ENCODE measurements at regions not wholly inside any gene's neighbourhood (a gene's known extent, or its start where the extent isn't known, plus 50 kb on each side); places are given as distances from the start of the nearest gene placed in this dataset.

DNA sequence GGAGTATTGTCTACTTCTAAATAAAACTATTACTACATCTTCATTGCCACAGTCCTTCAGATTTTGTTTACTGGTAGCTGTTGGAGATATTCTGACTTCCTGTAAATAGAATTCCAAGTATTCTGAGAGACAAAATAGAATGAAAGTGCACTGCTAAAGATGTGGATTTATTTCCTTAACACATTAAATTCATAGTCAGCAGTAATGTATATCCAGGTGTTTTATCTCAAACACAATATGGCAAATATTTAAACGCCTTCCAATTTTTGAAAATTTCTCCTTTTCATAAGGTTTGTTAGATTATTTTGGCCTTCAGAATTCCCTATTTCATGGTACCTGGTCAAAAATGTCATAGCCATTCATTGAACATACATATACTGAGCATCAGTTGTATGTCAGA is 84.3 kb upstream of the MEI4 start:
- H3K4me1 ChIP-seq (ENCODE audit: control insufficient read depth in 1 of 2, insufficient read depth in 2 of 2, low read length in 2 of 2): no peaks in the 10 kb centered on the region
- ChIA-PET POLR2A (no interaction called here), RAD21 (ENCODE audit: low non-redundant PET in 1 of 2, low total read pairs in 2 of 2, uncharacterized antibody in 2 of 2, unreplicated experiment in 2 of 2) (no interaction called here), CTCF (no interaction called here)
- no peak overlapping the region for H3K4me3 ChIP-seq (replicated peaks in 1 of 2; ENCODE audit: low read depth in 1 of 2, low read length in 2 of 2)
- no peaks in the 10 kb centered on the region for H3K79me2 ChIP-seq (ENCODE audit: insufficient read depth, low read length)
- intact Hi-C loops (cut with micrococcal nuclease): no loop called here
- no peaks in the 10 kb centered on the region for H3K9me3 ChIP-seq (ENCODE audit: control insufficient read depth in 1 of 2, insufficient read depth in 1 of 2, low read depth in 1 of 2, low read length in 2 of 2)
- H3K36me3 ChIP-seq (ENCODE audit: control insufficient read depth in 1 of 2, insufficient read depth in 2 of 2, low read length in 2 of 2): no peaks in the 10 kb centered on the region
- H3K27me3 ChIP-seq (ENCODE audit: insufficient read depth, low read length): no peaks in the 10 kb centered on the region
- H4K20me1 ChIP-seq (ENCODE audit: insufficient read depth): no peaks in the 10 kb centered on the region
- H3K4me2 ChIP-seq (ENCODE audit: low read length): no peak overlapping the region
- no TSS peak for BruUV-seq (replicated peaks)
- no peak overlapping the region for H3K9ac ChIP-seq (ENCODE audit: low read length)
- no peaks in the 10 kb centered on the region for H3K9me2 ChIP-seq (ENCODE audit: insufficient read depth)
- ATAC-seq (no peak), DNase-seq (ENCODE audit: low read depth, low spot score) (no peak)
- TF ChIP-seq, protein P1, sequence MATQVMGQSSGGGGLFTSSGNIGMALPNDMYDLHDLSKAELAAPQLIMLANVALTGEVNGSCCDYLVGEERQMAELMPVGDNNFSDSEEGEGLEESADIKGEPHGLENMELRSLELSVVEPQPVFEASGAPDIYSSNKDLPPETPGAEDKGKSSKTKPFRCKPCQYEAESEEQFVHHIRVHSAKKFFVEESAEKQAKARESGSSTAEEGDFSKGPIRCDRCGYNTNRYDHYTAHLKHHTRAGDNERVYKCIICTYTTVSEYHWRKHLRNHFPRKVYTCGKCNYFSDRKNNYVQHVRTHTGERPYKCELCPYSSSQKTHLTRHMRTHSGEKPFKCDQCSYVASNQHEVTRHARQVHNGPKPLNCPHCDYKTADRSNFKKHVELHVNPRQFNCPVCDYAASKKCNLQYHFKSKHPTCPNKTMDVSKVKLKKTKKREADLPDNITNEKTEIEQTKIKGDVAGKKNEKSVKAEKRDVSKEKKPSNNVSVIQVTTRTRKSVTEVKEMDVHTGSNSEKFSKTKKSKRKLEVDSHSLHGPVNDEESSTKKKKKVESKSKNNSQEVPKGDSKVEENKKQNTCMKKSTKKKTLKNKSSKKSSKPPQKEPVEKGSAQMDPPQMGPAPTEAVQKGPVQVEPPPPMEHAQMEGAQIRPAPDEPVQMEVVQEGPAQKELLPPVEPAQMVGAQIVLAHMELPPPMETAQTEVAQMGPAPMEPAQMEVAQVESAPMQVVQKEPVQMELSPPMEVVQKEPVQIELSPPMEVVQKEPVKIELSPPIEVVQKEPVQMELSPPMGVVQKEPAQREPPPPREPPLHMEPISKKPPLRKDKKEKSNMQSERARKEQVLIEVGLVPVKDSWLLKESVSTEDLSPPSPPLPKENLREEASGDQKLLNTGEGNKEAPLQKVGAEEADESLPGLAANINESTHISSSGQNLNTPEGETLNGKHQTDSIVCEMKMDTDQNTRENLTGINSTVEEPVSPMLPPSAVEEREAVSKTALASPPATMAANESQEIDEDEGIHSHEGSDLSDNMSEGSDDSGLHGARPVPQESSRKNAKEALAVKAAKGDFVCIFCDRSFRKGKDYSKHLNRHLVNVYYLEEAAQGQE (IDR thresholded peaks at IDR 0.05; ENCODE audit: low read depth): no peak
- no peak for TF ChIP-seq TCF7L2 (IDR thresholded peaks at IDR 0.05; ENCODE audit: borderline replicate concordance, extremely low read depth, insufficient read depth, insufficient read length)
- no peak for TF ChIP-seq CEBPB (IDR thresholded peaks at IDR 0.05; ENCODE audit: low read depth)
- TF ChIP-seq POLR2A (IDR thresholded peaks at IDR 0.05; ENCODE audit: borderline replicate concordance, extremely low read depth, insufficient read depth, insufficient read length): no peak
- TF ChIP-seq SRF (IDR thresholded peaks at IDR 0.05; ENCODE audit: low read depth): no peak
- no peak for TF ChIP-seq EZH2phosphoT487 (IDR thresholded peaks at IDR 0.05; ENCODE audit: borderline replicate concordance)
- TF ChIP-seq, protein P2, sequence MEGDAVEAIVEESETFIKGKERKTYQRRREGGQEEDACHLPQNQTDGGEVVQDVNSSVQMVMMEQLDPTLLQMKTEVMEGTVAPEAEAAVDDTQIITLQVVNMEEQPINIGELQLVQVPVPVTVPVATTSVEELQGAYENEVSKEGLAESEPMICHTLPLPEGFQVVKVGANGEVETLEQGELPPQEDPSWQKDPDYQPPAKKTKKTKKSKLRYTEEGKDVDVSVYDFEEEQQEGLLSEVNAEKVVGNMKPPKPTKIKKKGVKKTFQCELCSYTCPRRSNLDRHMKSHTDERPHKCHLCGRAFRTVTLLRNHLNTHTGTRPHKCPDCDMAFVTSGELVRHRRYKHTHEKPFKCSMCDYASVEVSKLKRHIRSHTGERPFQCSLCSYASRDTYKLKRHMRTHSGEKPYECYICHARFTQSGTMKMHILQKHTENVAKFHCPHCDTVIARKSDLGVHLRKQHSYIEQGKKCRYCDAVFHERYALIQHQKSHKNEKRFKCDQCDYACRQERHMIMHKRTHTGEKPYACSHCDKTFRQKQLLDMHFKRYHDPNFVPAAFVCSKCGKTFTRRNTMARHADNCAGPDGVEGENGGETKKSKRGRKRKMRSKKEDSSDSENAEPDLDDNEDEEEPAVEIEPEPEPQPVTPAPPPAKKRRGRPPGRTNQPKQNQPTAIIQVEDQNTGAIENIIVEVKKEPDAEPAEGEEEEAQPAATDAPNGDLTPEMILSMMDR (IDR thresholded peaks at IDR 0.05 in 2 of 3, conservative IDR thresholded peaks at IDR 0.05 in 1 of 3; ENCODE audit: borderline replicate concordance in 1 of 3, insufficient read depth in 1 of 3, low read depth in 2 of 3, low read length in 2 of 3): no peak
- no peak for TF ChIP-seq SP1 (IDR thresholded peaks at IDR 0.05; ENCODE audit: low read depth)
- TF ChIP-seq ZFX (IDR thresholded peaks at IDR 0.05): no peak
- TF ChIP-seq ZNF274 (IDR thresholded peaks at IDR 0.05; ENCODE audit: low read depth, low read length): no peak
- no peak for TF ChIP-seq SIN3A (IDR thresholded peaks at IDR 0.05; ENCODE audit: low read depth)
- TF ChIP-seq CBX3 (IDR thresholded peaks at IDR 0.05; ENCODE audit: low read depth): no peak
- no peak for TF ChIP-seq JUND (IDR thresholded peaks at IDR 0.05)
- TF ChIP-seq FOSL1 (IDR thresholded peaks at IDR 0.05; ENCODE audit: low read depth): no peak
- TF ChIP-seq EGR1 (IDR thresholded peaks at IDR 0.05; ENCODE audit: low read depth): no peak
- TF ChIP-seq RAD21 (IDR thresholded peaks at IDR 0.05; ENCODE audit: low read depth): no peak
- TF ChIP-seq, protein P3, sequence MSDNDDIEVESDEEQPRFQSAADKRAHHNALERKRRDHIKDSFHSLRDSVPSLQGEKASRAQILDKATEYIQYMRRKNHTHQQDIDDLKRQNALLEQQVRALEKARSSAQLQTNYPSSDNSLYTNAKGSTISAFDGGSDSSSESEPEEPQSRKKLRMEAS (IDR thresholded peaks at IDR 0.05): no peak
- TF ChIP-seq, protein P4, sequence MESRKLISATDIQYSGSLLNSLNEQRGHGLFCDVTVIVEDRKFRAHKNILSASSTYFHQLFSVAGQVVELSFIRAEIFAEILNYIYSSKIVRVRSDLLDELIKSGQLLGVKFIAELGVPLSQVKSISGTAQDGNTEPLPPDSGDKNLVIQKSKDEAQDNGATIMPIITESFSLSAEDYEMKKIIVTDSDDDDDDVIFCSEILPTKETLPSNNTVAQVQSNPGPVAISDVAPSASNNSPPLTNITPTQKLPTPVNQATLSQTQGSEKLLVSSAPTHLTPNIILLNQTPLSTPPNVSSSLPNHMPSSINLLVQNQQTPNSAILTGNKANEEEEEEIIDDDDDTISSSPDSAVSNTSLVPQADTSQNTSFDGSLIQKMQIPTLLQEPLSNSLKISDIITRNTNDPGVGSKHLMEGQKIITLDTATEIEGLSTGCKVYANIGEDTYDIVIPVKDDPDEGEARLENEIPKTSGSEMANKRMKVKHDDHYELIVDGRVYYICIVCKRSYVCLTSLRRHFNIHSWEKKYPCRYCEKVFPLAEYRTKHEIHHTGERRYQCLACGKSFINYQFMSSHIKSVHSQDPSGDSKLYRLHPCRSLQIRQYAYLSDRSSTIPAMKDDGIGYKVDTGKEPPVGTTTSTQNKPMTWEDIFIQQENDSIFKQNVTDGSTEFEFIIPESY (IDR thresholded peaks at IDR 0.05; ENCODE audit: extremely low read depth, insufficient replicate concordance, low read length): no peak
- TF ChIP-seq ELF1 (IDR thresholded peaks at IDR 0.05; ENCODE audit: borderline replicate concordance, low read depth): no peak
- no peak for TF ChIP-seq POLR2AphosphoS5 (IDR thresholded peaks at IDR 0.05; ENCODE audit: low read depth, low read length)
- H2AFZ ChIP-seq (ENCODE audit: low read depth, low read length, poor library complexity, severe bottlenecking): no peak overlapping the region
- H3K27ac ChIP-seq (ENCODE audit: low read depth, low read length): no peak overlapping the region

Data from HCT116 (cell line).